Neuronal stem cell (in vitro differentiated cells): ENCODE measurements at regions not wholly inside any gene's neighbourhood (a gene's known extent, or its start where the extent isn't known, plus 50 kb on each side); places are given as distances from the start of the nearest gene placed in this dataset.
"Not testable (repeated sequence)": the region's sequence is repeated elsewhere in the genome, so short reads cannot be mapped to it uniquely, and the experiment has no call there.

Experiments used
- DNase-seq: peaks from one replicate; pipeline ENCODE4 v3.0.0-alpha.2; 2013; ENCODE audit warnings: low spot score
- H2AFZ ChIP-seq: one replicate; pipeline ENCODE4 v1.6.1; 2013; ENCODE audit warnings: mild to moderate bottlenecking, low read length, inconsistent platforms
- H2AK5ac ChIP-seq: 2 replicates; pipeline ENCODE4 v1.6.1; 2013; ENCODE audit warnings: low read depth, mild to moderate bottlenecking, inconsistent platforms, low read length, moderate library complexity, mixed read lengths
- H2BK120ac ChIP-seq: 2 replicates; pipeline ENCODE4 v1.6.1; 2013; ENCODE audit warnings: low read depth, mild to moderate bottlenecking, inconsistent platforms, low read length, moderate library complexity, mixed read lengths
- H2BK12ac ChIP-seq: one replicate; pipeline ENCODE4 v1.6.1; 2013; ENCODE audit warnings: low read length, inconsistent platforms
- H2BK15ac ChIP-seq: 2 replicates; pipeline ENCODE4 v1.6.1; 2013; ENCODE audit warnings: mild to moderate bottlenecking, low read length, inconsistent platforms, mixed read lengths
- H2BK5ac ChIP-seq: one replicate; pipeline ENCODE4 v1.6.1; 2013; ENCODE audit warnings: inconsistent platforms, mild to moderate bottlenecking, low read length, moderate library complexity
- H3K14ac ChIP-seq: one replicate; pipeline ENCODE4 v1.6.1; 2013; ENCODE audit warnings: low read length, inconsistent platforms
- H3K18ac ChIP-seq: 2 replicates; pipeline ENCODE4 v1.6.1; 2013; ENCODE audit warnings: low read length, inconsistent platforms
- H3K23ac ChIP-seq: 2 replicates; pipeline ENCODE4 v1.6.1; 2013; ENCODE audit warnings: low read depth, mild to moderate bottlenecking, mixed read lengths, low read length, inconsistent platforms; ENCODE audit not compliant: poor library complexity
- H3K27ac ChIP-seq: replicated peaks from 3 replicates; pipeline ENCODE4 v1.5.1; 2013; ENCODE audit warnings: low read length, inconsistent platforms
- H3K27me3 ChIP-seq, 3 experiments: 2 replicates each; pipeline ENCODE4 v1.6.1; 2013; ENCODE audit warnings: low read length in 3 of 3, mild to moderate bottlenecking in 2 of 3, inconsistent platforms in 1 of 3, low read depth in 1 of 3, mixed read lengths in 1 of 3, moderate library complexity in 1 of 3; ENCODE audit not compliant: control insufficient read depth in 3 of 3, insufficient read depth in 3 of 3
- H3K36me3 ChIP-seq, 2 donors: replicated peaks in 1 of 2; 2 replicates each; pipeline ENCODE4 v1.6.1; 2013; ENCODE audit warnings: low read length in 2 of 2; ENCODE audit not compliant: control insufficient read depth in 2 of 2, insufficient read depth in 2 of 2
- H3K4ac ChIP-seq: 2 replicates; pipeline ENCODE4 v1.6.1; 2013; ENCODE audit warnings: inconsistent platforms, mild to moderate bottlenecking, low read length, moderate library complexity
- H3K4me1 ChIP-seq, 2 donors: 1 replicate in 1 of 2; 2 replicates in 1 of 2; pipeline ENCODE4 v1.6.1; 2013; ENCODE audit warnings: low read length in 2 of 2, low read depth in 1 of 2; ENCODE audit not compliant: control insufficient read depth in 2 of 2, insufficient read depth in 1 of 2
- H3K4me2 ChIP-seq: one replicate; pipeline ENCODE4 v1.6.1; 2013; ENCODE audit warnings: mild to moderate bottlenecking, low read length, inconsistent platforms; ENCODE audit not compliant: insufficient read depth, poor library complexity, severe bottlenecking
- H3K4me3 ChIP-seq, 2 donors: 2 replicates each; pipeline ENCODE4 v1.5.1; 2013; ENCODE audit warnings: low read length in 2 of 2, mild to moderate bottlenecking in 2 of 2, inconsistent platforms in 1 of 2, moderate library complexity in 1 of 2
- H3K79me1 ChIP-seq: one replicate; pipeline ENCODE4 v1.6.1; 2013; ENCODE audit warnings: low read depth, mild to moderate bottlenecking, inconsistent platforms, low read length, moderate library complexity
- H3K9ac ChIP-seq: one replicate; pipeline ENCODE4 v1.6.1; 2013; ENCODE audit warnings: mild to moderate bottlenecking, low read depth, low read length, inconsistent platforms; ENCODE audit not compliant: poor library complexity
- H3K9me3 ChIP-seq, 2 donors: replicated peaks in 1 of 2; 2 replicates each; pipeline versions ENCODE3 to v1.6.1; 2013; ENCODE audit warnings: low read length in 2 of 2, mild to moderate bottlenecking in 2 of 2, inconsistent platforms in 1 of 2, low read depth in 1 of 2, mixed read lengths in 1 of 2, moderate library complexity in 1 of 2; ENCODE audit not compliant: control insufficient read depth in 2 of 2, insufficient read depth in 1 of 2
- H4K8ac ChIP-seq: one replicate; pipeline ENCODE4 v1.6.1; 2013; ENCODE audit warnings: low read depth, mild to moderate bottlenecking, inconsistent platforms, low read length, moderate library complexity
- H4K91ac ChIP-seq: one replicate; pipeline ENCODE4 v1.6.1; 2013; ENCODE audit warnings: low read length, low read depth, mild to moderate bottlenecking, inconsistent platforms; ENCODE audit not compliant: poor library complexity
- WGBS, 2 donors: extraction: QIAGEN DNeasy Blood & Tissue Kit; methylation state at CpG; one replicate each; pipeline ENCODE4 v1.1.7; 2013; ENCODE audit warnings: missing lambda C conversion rate in 2 of 2, mixed read lengths in 1 of 2; ENCODE audit not compliant: insufficient read length in 2 of 2, insufficient replicate concordance in 1 of 2; ENCODE audit errors: extremely low coverage in 2 of 2; 5-methylcytosine and 5-hydroxymethylcytosine counted together

- no peak overlapping the region for H3K18ac ChIP-seq
- peak overlapping the region; percentile 24 for H2AK5ac ChIP-seq
- no peak overlapping the region for H4K8ac ChIP-seq
- H3K79me1 ChIP-seq, result peaks cover 1% of the 10 kb centered on the region
- no peak overlapping the region for H2AFZ ChIP-seq
- H3K4me1 ChIP-seq, result peaks cover 0 to 6% of the 10 kb centered on the region in 2 donors
- no peak overlapping the region for H2BK120ac ChIP-seq
- no peak overlapping the region for H4K91ac ChIP-seq
- H3K27ac ChIP-seq, result no peak overlapping the region
- no peak overlapping the region for H3K23ac ChIP-seq
- no peak overlapping the region for H3K9ac ChIP-seq
- no peak overlapping the region for H2BK12ac ChIP-seq
- H3K4ac ChIP-seq, result no peak overlapping the region
- no peak overlapping the region for H3K4me3 ChIP-seq
- no peak overlapping the region for H3K4me2 ChIP-seq
- no peaks in the 10 kb centered on the region for H3K9me3 ChIP-seq
- WGBS, 2 donors, result no CpG with 5 or more reads among the region's 4 CpGs
- no peak overlapping the region for H2BK5ac ChIP-seq
- H3K36me3 ChIP-seq, result no peaks in the 10 kb centered on the region
- H2BK15ac ChIP-seq, result peak overlapping the region; percentile 19
- peaks cover 0 to 2% (median 0%) of the 10 kb centered on the region in 3 experiments for H3K27me3 ChIP-seq
- no peak for DNase-seq
- no peak overlapping the region for H3K14ac ChIP-seq
These were observed 158.2 kb downstream of the BMP7 start for GRCh38 chr20:57108218-57108617.

- Histone ChIP-seq H3K9ac (no peak overlapping the region), H2BK15ac (peak overlapping the region; percentile 19), H2BK12ac (no peak overlapping the region), H3K4me1 (peaks cover 0 to 6% of the 10 kb centered on the region in 2 donors), H3K23ac (no peak overlapping the region), H2BK5ac (no peak overlapping the region), H3K27ac (no peak overlapping the region), H3K36me3 (no peaks in the 10 kb centered on the region), H3K27me3 (peaks cover 0 to 1% (median 0%) of the 10 kb centered on the region in 3 experiments), H3K18ac (peak overlapping the region; percentile 66), H2AFZ (peak overlapping the region; percentile 30), H2BK120ac (no peak overlapping the region), H3K9me3 (no peaks in the 10 kb centered on the region), H3K79me1 (peaks cover 1% of the 10 kb centered on the region), H3K14ac (no peak overlapping the region), H4K91ac (no peak overlapping the region), H3K4ac (no peak overlapping the region), H2AK5ac (no peak overlapping the region), H4K8ac (no peak overlapping the region), H3K4me3 (no peak overlapping the region), H3K4me2 (no peak overlapping the region)
- no CpG with 5 or more reads among the region's 18 CpGs for WGBS, 2 donors
- DNase-seq, result no peak
These were observed 157.5 kb downstream of the BMP7 start for GRCh38 chr20:57108742-57109570.

DNA sequence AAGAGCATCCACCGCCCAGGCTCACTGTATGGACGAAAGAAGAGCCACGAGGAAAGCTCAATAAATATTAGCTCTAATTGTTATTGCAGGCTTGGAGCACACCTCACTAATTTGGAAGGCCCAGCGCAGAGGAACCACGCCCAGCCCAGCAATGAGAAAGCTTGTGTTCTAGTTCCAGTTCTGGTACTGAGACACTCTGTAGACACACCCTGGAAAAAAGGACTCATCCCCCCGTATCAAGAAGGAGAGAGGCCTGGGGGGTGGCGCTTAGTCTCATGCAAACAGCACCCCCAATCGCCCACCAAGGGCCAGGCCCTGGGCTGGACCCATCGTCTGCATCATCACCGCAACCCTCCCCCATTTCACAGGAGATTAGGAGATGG lies 156.9 kb downstream of the BMP7 start:
- H2BK5ac ChIP-seq, result no peak overlapping the region
- H3K4me2 ChIP-seq, result no peak overlapping the region
- H3K18ac ChIP-seq, result peak overlapping the region; percentile 16
- no peak overlapping the region for H4K8ac ChIP-seq
- no peak overlapping the region for H3K14ac ChIP-seq
- no peak overlapping the region for H3K27ac ChIP-seq
- peak overlapping the region; percentile 19 for H2BK15ac ChIP-seq
- H3K23ac ChIP-seq, result no peak overlapping the region
- no peak overlapping the region for H3K4me3 ChIP-seq
- H4K91ac ChIP-seq, result no peak overlapping the region
- no peak overlapping the region for H2AFZ ChIP-seq
- H2BK120ac ChIP-seq, result no peak overlapping the region
- WGBS, 2 donors, result no CpG with 5 or more reads among the region's 10 CpGs
- no peaks in the 10 kb centered on the region for H3K36me3 ChIP-seq
- no peak overlapping the region for H3K4ac ChIP-seq
- H3K9ac ChIP-seq, result no peak overlapping the region
- no peak overlapping the region for H2BK12ac ChIP-seq
- peaks cover 1% of the 10 kb centered on the region for H3K79me1 ChIP-seq
- no peaks in the 10 kb centered on the region for H3K27me3 ChIP-seq
- peaks cover 0 to 6% of the 10 kb centered on the region in 2 donors for H3K4me1 ChIP-seq
- H3K9me3 ChIP-seq, result no peaks in the 10 kb centered on the region
- no peak overlapping the region for H2AK5ac ChIP-seq
- no peak for DNase-seq

- WGBS, 2 donors, result no CpG with 5 or more reads among the region's 61 CpGs
- H3K36me3 ChIP-seq, H3K79me1 ChIP-seq, H3K4me2 ChIP-seq, H2BK5ac ChIP-seq, H2BK15ac ChIP-seq, H4K91ac ChIP-seq, H4K8ac ChIP-seq, H3K14ac ChIP-seq, H2BK120ac ChIP-seq, H3K27me3 ChIP-seq, H2AFZ ChIP-seq, H3K4me3 ChIP-seq, H3K4ac ChIP-seq, H3K9ac ChIP-seq, DNase-seq, H2AK5ac ChIP-seq, H3K27ac ChIP-seq, H3K4me1 ChIP-seq, H3K9me3 ChIP-seq, H2BK12ac ChIP-seq: not testable (repeated sequence)
- H3K18ac ChIP-seq, result peak overlapping the region; percentile 29
- peak overlapping the region; percentile 31 for H3K23ac ChIP-seq
These were observed 156.1 kb downstream of the BMP7 start for GRCh38 chr20:57110121-57111027.
